HEK293 (cell line): ENCODE measurements at regions not wholly inside any gene's neighbourhood (a gene's known extent, or its start where the extent isn't known, plus 50 kb on each side); places are given as distances from the start of the nearest gene placed in this dataset.

Experiments
- CTCF ChIA-PET: fragments of 350-600 bp; formaldehyde crosslinking; extraction: SDS; loops from one replicate; lab custom pipeline; 2021; ENCODE audit warnings: antibody characterized with exemption; lab: Yijun Ruan, JAX
- POLR2A ChIA-PET: fragments of 300-600 bp; formaldehyde crosslinking; extraction: SDS; loops from one replicate; lab custom pipeline; 2020; ENCODE audit warnings: antibody characterized with exemption, inconsistent platforms; lab: Yijun Ruan, JAX
- H3K27ac ChIP-seq: fragments of 200-500 bp; sonication (Bioruptor generic); 2 replicates; pipeline ENCODE4 v1.5.1; 2014; ENCODE audit warnings: low read depth, low read length, control low read depth, inconsistent platforms; ENCODE audit errors: extremely low read depth
- H3K36me3 ChIP-seq, 2 experiments: fragments of 200-500 bp in 1 of 2; sonication (Bioruptor generic) in 1 of 2; 1 replicate in 1 of 2; 2 replicates in 1 of 2; pipeline ENCODE4 v1.5.1; 2014 to 2017; ENCODE audit warnings: inconsistent platforms in 2 of 2, low read length in 2 of 2; ENCODE audit not compliant: control insufficient read depth in 2 of 2, insufficient read depth in 1 of 2
- H3K4me1 ChIP-seq: fragments of 200-500 bp; sonication (Bioruptor generic); 2 replicates; pipeline ENCODE4 v1.5.1; 2014; ENCODE audit warnings: mild to moderate bottlenecking, low read length, inconsistent platforms; ENCODE audit not compliant: control insufficient read depth, insufficient read depth
- H3K4me3 ChIP-seq: 2 replicates; pipeline ENCODE4 v1.5.1; 2011; ENCODE audit warnings: low read depth, mild to moderate bottlenecking, control low read depth, low read length, moderate library complexity
- H3K9me3 ChIP-seq: fragments of 200-500 bp; sonication (Bioruptor generic); 2 replicates; pipeline ENCODE4 v1.5.1; 2014; ENCODE audit warnings: low read depth, low read length, inconsistent platforms; ENCODE audit not compliant: control insufficient read depth, insufficient read depth
- BCL11B ChIP-seq: fragments of 450-650 bp; formaldehyde crosslinking; IDR thresholded peaks from 2 replicates; pipeline ENCODE4 v1.5.1; 2016; ENCODE audit warnings: low read depth, missing biosample characterization, missing genetic modification characterization
- IKZF3 ChIP-seq: fragments of 450-650 bp; IDR thresholded peaks from 2 replicates; pipeline ENCODE4 v1.5.0; 2018; ENCODE audit warnings: missing biosample characterization, mild to moderate bottlenecking, missing genetic modification characterization, moderate library complexity
- KLF1 ChIP-seq: fragments of 450-650 bp; formaldehyde crosslinking; IDR thresholded peaks from 2 replicates; pipeline ENCODE4 v1.5.1; 2016; ENCODE audit warnings: missing biosample characterization, missing genetic modification characterization
- ZBTB48 ChIP-seq: fragments of 450-650 bp; formaldehyde crosslinking; IDR thresholded peaks from 2 replicates; pipeline ENCODE4 v1.5.1; 2016; ENCODE audit warnings: missing biosample characterization, missing genetic modification characterization
- ZNF133 ChIP-seq: fragments of 450-650 bp; formaldehyde crosslinking; IDR thresholded peaks from 2 replicates; pipeline ENCODE4 v1.5.1; 2016; ENCODE audit warnings: missing biosample characterization, missing genetic modification characterization
- ZNF174 ChIP-seq: fragments of 450-650 bp; formaldehyde crosslinking; IDR thresholded peaks from 2 replicates; pipeline ENCODE4 v1.5.0; 2017; ENCODE audit warnings: missing biosample characterization, mild to moderate bottlenecking, missing genetic modification characterization
- ZNF394 ChIP-seq: fragments of 450-650 bp; formaldehyde crosslinking; IDR thresholded peaks from 2 replicates; pipeline ENCODE4 v1.5.1; 2016; ENCODE audit warnings: missing biosample characterization, missing genetic modification characterization, mild to moderate bottlenecking, moderate library complexity, borderline replicate concordance
- ZNF404 ChIP-seq: fragments of 450-650 bp; formaldehyde crosslinking; IDR thresholded peaks from 2 replicates; pipeline ENCODE4 v1.5.1; 2017; ENCODE audit warnings: missing biosample characterization, missing genetic modification characterization
- ZNF488 ChIP-seq: fragments of 450-650 bp; formaldehyde crosslinking; IDR thresholded peaks from 2 replicates; pipeline ENCODE4 v1.5.1; 2016; ENCODE audit warnings: missing biosample characterization, missing genetic modification characterization
- ZNF548 ChIP-seq: fragments of 450-650 bp; formaldehyde crosslinking; IDR thresholded peaks from 2 replicates; pipeline ENCODE4 v1.5.1; 2016; ENCODE audit warnings: missing biosample characterization, missing genetic modification characterization
- ZNF585B ChIP-seq: fragments of 450-650 bp; formaldehyde crosslinking; IDR thresholded peaks from 2 replicates; pipeline ENCODE4 v1.5.1; 2016; ENCODE audit warnings: missing biosample characterization, missing genetic modification characterization
- ZNF701 ChIP-seq: fragments of 450-650 bp; formaldehyde crosslinking; IDR thresholded peaks from 2 replicates; pipeline ENCODE4 v1.5.1; 2016; ENCODE audit warnings: missing biosample characterization, missing genetic modification characterization
- ZSCAN23 ChIP-seq: fragments of 450-650 bp; formaldehyde crosslinking; IDR thresholded peaks from 2 replicates; pipeline ENCODE4 v1.5.1; 2016; ENCODE audit warnings: missing biosample characterization, missing genetic modification characterization
- ZSCAN4 ChIP-seq: fragments of 450-650 bp; formaldehyde crosslinking; IDR thresholded peaks from 2 replicates; pipeline ENCODE4 v1.5.1; 2017; ENCODE audit warnings: missing biosample characterization, missing genetic modification characterization
- ZSCAN5A ChIP-seq: fragments of 450-650 bp; formaldehyde crosslinking; IDR thresholded peaks from 2 replicates; pipeline ENCODE4 v1.5.1; 2016; ENCODE audit warnings: missing biosample characterization, missing genetic modification characterization
- TF ChIP-seq, protein P1 (sequence below): fragments of 450-650 bp; formaldehyde crosslinking; conservative IDR thresholded peaks from 2 replicates; pipeline ENCODE4 v1.5.1; 2016; ENCODE audit warnings: low read depth, missing biosample characterization, missing genetic modification characterization
- TF ChIP-seq, protein P2 (sequence below): fragments of 450-650 bp; formaldehyde crosslinking; IDR thresholded peaks from 2 replicates; pipeline ENCODE4 v1.5.1; 2016; ENCODE audit warnings: missing biosample characterization, missing genetic modification characterization

DNA sequence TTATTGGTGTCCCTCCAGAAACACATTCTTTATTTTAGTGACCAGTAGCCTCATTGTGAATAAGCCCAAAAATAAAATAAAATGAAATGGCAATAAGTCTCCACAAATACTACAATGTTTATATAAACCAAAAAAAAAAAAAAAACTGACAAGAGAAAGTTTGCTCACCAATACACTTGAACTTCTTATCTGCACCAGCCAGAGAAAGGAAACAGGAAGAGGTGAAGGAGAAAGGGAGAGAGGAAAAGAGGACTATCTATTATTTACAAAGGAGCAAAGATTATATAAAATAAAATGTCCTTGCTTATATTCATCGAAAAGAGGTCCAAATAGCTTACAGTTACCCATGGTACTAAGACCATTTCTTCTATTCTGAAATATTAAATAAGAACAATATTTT, 176.4 kb upstream of the CCNG1 start:
- Histone ChIP-seq H3K27ac (no peak overlapping the region), H3K4me1 (no peaks in the 10 kb centered on the region), H3K4me3 (no peak overlapping the region), H3K36me3 (no peaks in the 10 kb centered on the region), H3K9me3 (no peaks in the 10 kb centered on the region)
- CTCF ChIA-PET: no interaction called here
- POLR2A ChIA-PET: no interaction called here
- TF ChIP-seq ZNF174 (no peak), ZNF133 (tag by site-specific recombination) (no peak), ZNF488 (tag by site-specific recombination) (no peak), ZNF585B (tag by site-specific recombination) (no peak), ZNF548 (tag by site-specific recombination) (no peak), ZNF404 (no peak), ZSCAN5A (tag by site-specific recombination) (no peak), ZNF701 (tag by site-specific recombination) (no peak), KLF1 (tag by site-specific recombination) (no peak), ZSCAN23 (no peak), ZBTB48 (tag by site-specific recombination) (no peak), ZNF394 (tag by site-specific recombination) (no peak), BCL11B (tag by site-specific recombination) (no peak), IKZF3 (tag by site-specific recombination) (no peak), ZSCAN4 (tag by site-specific recombination) (no peak)
- TF ChIP-seq, protein P1, sequence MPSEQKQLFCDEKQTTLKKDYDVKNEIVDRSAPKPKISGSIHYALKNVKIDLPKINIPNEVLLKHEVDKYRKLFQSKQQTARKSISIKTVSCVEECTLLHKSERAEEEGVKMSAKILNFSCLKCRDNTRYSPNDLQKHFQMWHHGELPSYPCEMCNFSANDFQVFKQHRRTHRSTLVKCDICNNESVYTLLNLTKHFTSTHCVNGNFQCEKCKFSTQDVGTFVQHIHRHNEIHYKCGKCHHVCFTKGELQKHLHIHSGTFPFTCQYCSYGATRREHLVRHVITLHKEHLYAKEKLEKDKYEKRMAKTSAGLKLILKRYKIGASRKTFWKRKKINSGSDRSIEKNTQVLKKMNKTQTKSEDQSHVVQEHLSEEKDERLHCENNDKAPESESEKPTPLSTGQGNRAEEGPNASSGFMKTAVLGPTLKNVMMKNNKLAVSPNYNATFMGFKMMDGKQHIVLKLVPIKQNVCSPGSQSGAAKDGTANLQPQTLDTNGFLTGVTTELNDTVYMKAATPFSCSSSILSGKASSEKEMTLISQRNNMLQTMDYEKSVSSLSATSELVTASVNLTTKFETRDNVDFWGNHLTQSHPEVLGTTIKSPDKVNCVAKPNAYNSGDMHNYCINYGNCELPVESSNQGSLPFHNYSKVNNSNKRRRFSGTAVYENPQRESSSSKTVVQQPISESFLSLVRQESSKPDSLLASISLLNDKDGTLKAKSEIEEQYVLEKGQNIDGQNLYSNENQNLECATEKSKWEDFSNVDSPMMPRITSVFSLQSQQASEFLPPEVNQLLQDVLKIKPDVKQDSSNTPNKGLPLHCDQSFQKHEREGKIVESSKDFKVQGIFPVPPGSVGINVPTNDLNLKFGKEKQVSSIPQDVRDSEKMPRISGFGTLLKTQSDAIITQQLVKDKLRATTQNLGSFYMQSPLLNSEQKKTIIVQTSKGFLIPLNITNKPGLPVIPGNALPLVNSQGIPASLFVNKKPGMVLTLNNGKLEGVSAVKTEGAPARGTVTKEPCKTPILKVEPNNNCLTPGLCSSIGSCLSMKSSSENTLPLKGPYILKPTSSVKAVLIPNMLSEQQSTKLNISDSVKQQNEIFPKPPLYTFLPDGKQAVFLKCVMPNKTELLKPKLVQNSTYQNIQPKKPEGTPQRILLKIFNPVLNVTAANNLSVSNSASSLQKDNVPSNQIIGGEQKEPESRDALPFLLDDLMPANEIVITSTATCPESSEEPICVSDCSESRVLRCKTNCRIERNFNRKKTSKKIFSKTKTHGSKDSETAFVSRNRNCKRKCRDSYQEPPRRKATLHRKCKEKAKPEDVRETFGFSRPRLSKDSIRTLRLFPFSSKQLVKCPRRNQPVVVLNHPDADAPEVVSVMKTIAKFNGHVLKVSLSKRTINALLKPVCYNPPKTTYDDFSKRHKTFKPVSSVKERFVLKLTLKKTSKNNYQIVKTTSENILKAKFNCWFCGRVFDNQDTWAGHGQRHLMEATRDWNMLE (tag by site-specific recombination): no peak
- TF ChIP-seq, protein P2, sequence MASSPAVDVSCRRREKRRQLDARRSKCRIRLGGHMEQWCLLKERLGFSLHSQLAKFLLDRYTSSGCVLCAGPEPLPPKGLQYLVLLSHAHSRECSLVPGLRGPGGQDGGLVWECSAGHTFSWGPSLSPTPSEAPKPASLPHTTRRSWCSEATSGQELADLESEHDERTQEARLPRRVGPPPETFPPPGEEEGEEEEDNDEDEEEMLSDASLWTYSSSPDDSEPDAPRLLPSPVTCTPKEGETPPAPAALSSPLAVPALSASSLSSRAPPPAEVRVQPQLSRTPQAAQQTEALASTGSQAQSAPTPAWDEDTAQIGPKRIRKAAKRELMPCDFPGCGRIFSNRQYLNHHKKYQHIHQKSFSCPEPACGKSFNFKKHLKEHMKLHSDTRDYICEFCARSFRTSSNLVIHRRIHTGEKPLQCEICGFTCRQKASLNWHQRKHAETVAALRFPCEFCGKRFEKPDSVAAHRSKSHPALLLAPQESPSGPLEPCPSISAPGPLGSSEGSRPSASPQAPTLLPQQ (tag by site-specific recombination): no peak
- TF ChIP-seq, all 188 proteins: peak for 0
